ENCODE measurements at regions not wholly inside any gene's neighbourhood (a gene's known extent, or its start where the extent isn't known, plus 50 kb on each side); places are given as distances from the start of the nearest gene placed in this dataset.

- no peak overlapping the region for H2AFZ ChIP-seq (ENCODE audit: low read length)
- no peak for TF ChIP-seq CTCF (conservative IDR thresholded peaks at IDR 0.05; ENCODE audit: low read length)
- TF ChIP-seq EZH2phosphoT487 (IDR thresholded peaks at IDR 0.05; ENCODE audit: borderline replicate concordance), result no peak
- no peaks in the 10 kb centered on the region for H4K20me1 ChIP-seq (ENCODE audit: insufficient read depth, low read length, poor library complexity, severe bottlenecking)
- no peaks in the 10 kb centered on the region for H3K9me3 ChIP-seq (ENCODE audit: insufficient read depth, low read depth, low read length)
- H3F3A ChIP-seq (ENCODE audit: low read depth), result no peaks in the 10 kb centered on the region
- no peaks in the 10 kb centered on the region for H3K27me3 ChIP-seq (ENCODE audit: insufficient read depth, low read length, poor library complexity, severe bottlenecking)
- no peak overlapping the region for H3K9ac ChIP-seq (ENCODE audit: low read depth, low read length, poor library complexity, severe bottlenecking)
- H3K9me2 ChIP-seq (replicated peaks; ENCODE audit: low read depth, low read length), result no peaks in the 10 kb centered on the region
- no peaks in the 10 kb centered on the region for H3K4me1 ChIP-seq (ENCODE audit: insufficient read depth, low read length, poor library complexity, severe bottlenecking)
- no peak overlapping the region for H3K4me2 ChIP-seq (ENCODE audit: low read depth, low read length, poor library complexity, severe bottlenecking)
- H3K4me3 ChIP-seq (ENCODE audit: low read length, poor library complexity, severe bottlenecking), result no peak overlapping the region
- no peaks in the 10 kb centered on the region for H3K79me2 ChIP-seq (ENCODE audit: insufficient read depth, low read length)
- H3K36me3 ChIP-seq (ENCODE audit: insufficient read depth, low read length), result no peaks in the 10 kb centered on the region
Measured at GRCh38 chr18:10262566-10262965, 191.9 kb upstream of the APCDD1 start.

GRCh38 chr18:10264260-10264659 lies 190.2 kb upstream of the APCDD1 start:
- H3K79me2 ChIP-seq (ENCODE audit: insufficient read depth, low read length), result no peaks in the 10 kb centered on the region
- TF ChIP-seq CTCF (conservative IDR thresholded peaks at IDR 0.05; ENCODE audit: low read length) (no peak), EZH2phosphoT487 (IDR thresholded peaks at IDR 0.05; ENCODE audit: borderline replicate concordance) (no peak)
- no peaks in the 10 kb centered on the region for H3K36me3 ChIP-seq (ENCODE audit: insufficient read depth, low read length)
- no peaks in the 10 kb centered on the region for H3K27me3 ChIP-seq (ENCODE audit: insufficient read depth, low read length, poor library complexity, severe bottlenecking)
- H3K9ac ChIP-seq (ENCODE audit: low read depth, low read length, poor library complexity, severe bottlenecking), result no peak overlapping the region
- no peaks in the 10 kb centered on the region for H4K20me1 ChIP-seq (ENCODE audit: insufficient read depth, low read length, poor library complexity, severe bottlenecking)
- no peak overlapping the region for H3K4me3 ChIP-seq (ENCODE audit: low read length, poor library complexity, severe bottlenecking)
- no peak overlapping the region for H3K4me2 ChIP-seq (ENCODE audit: low read depth, low read length, poor library complexity, severe bottlenecking)
- no peak overlapping the region for H2AFZ ChIP-seq (ENCODE audit: low read length)
- no peaks in the 10 kb centered on the region for H3F3A ChIP-seq (ENCODE audit: low read depth)
- no peaks in the 10 kb centered on the region for H3K9me3 ChIP-seq (ENCODE audit: insufficient read depth, low read depth, low read length)
- no peaks in the 10 kb centered on the region for H3K9me2 ChIP-seq (replicated peaks; ENCODE audit: low read depth, low read length)
- H3K4me1 ChIP-seq (ENCODE audit: insufficient read depth, low read length, poor library complexity, severe bottlenecking), result no peaks in the 10 kb centered on the region

- Histone ChIP-seq H3K9me2 (replicated peaks; ENCODE audit: low read depth, low read length) (no peaks in the 10 kb centered on the region), H3F3A (ENCODE audit: low read depth) (no peaks in the 10 kb centered on the region), H3K9ac (ENCODE audit: low read depth, low read length, poor library complexity, severe bottlenecking) (no peak overlapping the region), H3K4me3 (ENCODE audit: low read length, poor library complexity, severe bottlenecking) (no peak overlapping the region), H4K20me1 (ENCODE audit: insufficient read depth, low read length, poor library complexity, severe bottlenecking) (no peaks in the 10 kb centered on the region), H3K27me3 (ENCODE audit: insufficient read depth, low read length, poor library complexity, severe bottlenecking) (no peaks in the 10 kb centered on the region), H3K79me2 (ENCODE audit: insufficient read depth, low read length) (no peaks in the 10 kb centered on the region), H3K36me3 (ENCODE audit: insufficient read depth, low read length) (no peaks in the 10 kb centered on the region), H3K9me3 (ENCODE audit: insufficient read depth, low read depth, low read length) (no peaks in the 10 kb centered on the region), H3K4me1 (ENCODE audit: insufficient read depth, low read length, poor library complexity, severe bottlenecking) (no peaks in the 10 kb centered on the region), H2AFZ (ENCODE audit: low read length) (no peak overlapping the region), H3K4me2 (ENCODE audit: low read depth, low read length, poor library complexity, severe bottlenecking) (no peak overlapping the region)
- no peak for TF ChIP-seq EZH2phosphoT487 (IDR thresholded peaks at IDR 0.05; ENCODE audit: borderline replicate concordance)
- TF ChIP-seq CTCF (conservative IDR thresholded peaks at IDR 0.05; ENCODE audit: low read length), result no peak
Measured at GRCh38 chr18:10265560-10266333, 188.7 kb upstream of the APCDD1 start.
